MM.1S (cell line): ENCODE measurements at regions not wholly inside any gene's neighbourhood (a gene's known extent, or its start where the extent isn't known, plus 50 kb on each side); places are given as distances from the start of the nearest gene placed in this dataset.

Source experiments
- DNase-seq: peaks from one replicate; pipeline ENCODE4 v3.0.0-alpha.2; 2015
- H2AFZ ChIP-seq: fragments of 300-600 bp; sonication (generic); 2 replicates; pipeline ENCODE4 v1.6.0; 2016; ENCODE audit warnings: antibody characterized with exemption, low read length
- H3F3A ChIP-seq: fragments of 300-600 bp; sonication (generic); 2 replicates; pipeline ENCODE4 v1.6.1; 2016; ENCODE audit warnings: mild to moderate bottlenecking, antibody characterized with exemption, low read length, moderate library complexity, mixed read lengths; ENCODE audit not compliant: insufficient read depth
- H3K27ac ChIP-seq: fragments of 300-600 bp; sonication (generic); 2 replicates; pipeline ENCODE4 v1.5.1; 2016; ENCODE audit warnings: mild to moderate bottlenecking, low read length
- H3K27me3 ChIP-seq: fragments of 300-600 bp; sonication (generic); replicated peaks from 2 replicates; pipeline ENCODE4 v1.6.0; 2016; ENCODE audit warnings: low read length; ENCODE audit not compliant: insufficient read depth
- H3K36me3 ChIP-seq: fragments of 300-600 bp; sonication (generic); replicated peaks from 2 replicates; pipeline ENCODE4 v1.6.1; 2016; ENCODE audit warnings: mild to moderate bottlenecking, low read length, mixed read lengths; ENCODE audit not compliant: insufficient read depth
- H3K4me1 ChIP-seq: fragments of 300-600 bp; sonication (generic); 2 replicates; pipeline ENCODE4 v1.6.1; 2016; ENCODE audit warnings: low read length, mixed read lengths
- H3K4me2 ChIP-seq: fragments of 300-600 bp; sonication (generic); 2 replicates; pipeline ENCODE4 v1.6.0; 2016; ENCODE audit warnings: low read depth, low read length
- H3K4me3 ChIP-seq: fragments of 300-600 bp; sonication (generic); 2 replicates; pipeline ENCODE4 v1.5.1; 2016; ENCODE audit warnings: low read length, mixed read lengths
- H3K79me2 ChIP-seq: fragments of 300-600 bp; sonication (generic); 2 replicates; pipeline ENCODE4 v1.6.1; 2016; ENCODE audit warnings: mixed run types, low read length, mixed read lengths
- H3K9ac ChIP-seq: fragments of 300-600 bp; sonication (generic); 2 replicates; pipeline ENCODE4 v1.6.1; 2016; ENCODE audit warnings: low read length, mixed read lengths
- H3K9me2 ChIP-seq: fragments of 300-600 bp; sonication (generic); replicated peaks from 2 replicates; pipeline ENCODE4 v1.6.1; 2016; ENCODE audit warnings: mild to moderate bottlenecking, low read length, mixed read lengths; ENCODE audit not compliant: insufficient read depth
- H3K9me3 ChIP-seq: fragments of 300-600 bp; sonication (generic); replicated peaks from 2 replicates; pipeline ENCODE4 v1.6.1; 2016; ENCODE audit warnings: mild to moderate bottlenecking, low read length, mixed read lengths; ENCODE audit not compliant: insufficient read depth
- H4K20me1 ChIP-seq: fragments of 300-600 bp; sonication (generic); 2 replicates; pipeline ENCODE4 v1.6.1; 2016; ENCODE audit warnings: mild to moderate bottlenecking, low read length, moderate library complexity, mixed read lengths; ENCODE audit not compliant: insufficient read depth
- EZH2 ChIP-seq: fragments of 300-600 bp; sonication (generic); optimal IDR thresholded peaks from 2 replicates; pipeline ENCODE3; 2017; ENCODE audit warnings: low read depth, mild to moderate bottlenecking, antibody characterized with exemption, low read length, mixed read lengths
- EZH2phosphoT487 ChIP-seq: fragments of 300-600 bp; sonication (generic); IDR thresholded peaks from 2 replicates; pipeline ENCODE4 v1.6.1; 2018; ENCODE audit warnings: antibody characterized with exemption, low read length
- TF ChIP-seq, protein P1 (sequence below): fragments of 300-600 bp; sonication (generic); IDR thresholded peaks from 2 replicates; pipeline ENCODE4 v1.5.1; 2016; ENCODE audit warnings: antibody characterized with exemption, low read length, mixed read lengths

DNA sequence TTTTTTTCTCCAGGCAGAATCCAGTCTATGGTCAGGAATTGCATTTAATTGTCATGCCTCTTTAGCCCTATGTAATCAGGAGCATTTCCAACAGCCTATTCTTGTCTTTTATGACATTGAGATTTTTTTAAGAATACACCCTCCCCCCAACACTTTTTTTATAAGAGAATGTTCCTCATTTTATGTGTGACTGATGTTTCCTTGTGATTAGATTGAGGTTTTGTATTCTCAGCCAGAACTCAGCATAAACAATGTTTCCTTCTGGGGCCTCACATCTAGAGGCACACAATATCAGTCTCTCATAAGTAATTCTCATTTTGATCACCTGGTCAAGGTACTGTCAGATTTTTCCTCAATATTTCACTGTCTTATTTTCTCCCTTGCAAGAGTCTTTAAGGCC is 193.4 kb upstream of the PDE1C start:
- H3K27ac ChIP-seq, result no peak overlapping the region
- no peak for DNase-seq
- no peaks in the 10 kb centered on the region for H3K79me2 ChIP-seq
- H3K27me3 ChIP-seq, result no peaks in the 10 kb centered on the region
- H3K4me2 ChIP-seq, result no peak overlapping the region
- H3K9me2 ChIP-seq, result no peaks in the 10 kb centered on the region
- H3K4me1 ChIP-seq, result no peaks in the 10 kb centered on the region
- H3K4me3 ChIP-seq, result no peak overlapping the region
- no peaks in the 10 kb centered on the region for H3K36me3 ChIP-seq
- H3F3A ChIP-seq, result no peaks in the 10 kb centered on the region
- TF ChIP-seq EZH2 (no peak), EZH2phosphoT487 (no peak)
- TF ChIP-seq, protein P1, sequence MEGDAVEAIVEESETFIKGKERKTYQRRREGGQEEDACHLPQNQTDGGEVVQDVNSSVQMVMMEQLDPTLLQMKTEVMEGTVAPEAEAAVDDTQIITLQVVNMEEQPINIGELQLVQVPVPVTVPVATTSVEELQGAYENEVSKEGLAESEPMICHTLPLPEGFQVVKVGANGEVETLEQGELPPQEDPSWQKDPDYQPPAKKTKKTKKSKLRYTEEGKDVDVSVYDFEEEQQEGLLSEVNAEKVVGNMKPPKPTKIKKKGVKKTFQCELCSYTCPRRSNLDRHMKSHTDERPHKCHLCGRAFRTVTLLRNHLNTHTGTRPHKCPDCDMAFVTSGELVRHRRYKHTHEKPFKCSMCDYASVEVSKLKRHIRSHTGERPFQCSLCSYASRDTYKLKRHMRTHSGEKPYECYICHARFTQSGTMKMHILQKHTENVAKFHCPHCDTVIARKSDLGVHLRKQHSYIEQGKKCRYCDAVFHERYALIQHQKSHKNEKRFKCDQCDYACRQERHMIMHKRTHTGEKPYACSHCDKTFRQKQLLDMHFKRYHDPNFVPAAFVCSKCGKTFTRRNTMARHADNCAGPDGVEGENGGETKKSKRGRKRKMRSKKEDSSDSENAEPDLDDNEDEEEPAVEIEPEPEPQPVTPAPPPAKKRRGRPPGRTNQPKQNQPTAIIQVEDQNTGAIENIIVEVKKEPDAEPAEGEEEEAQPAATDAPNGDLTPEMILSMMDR, result no peak
- H3K9me3 ChIP-seq, result no peaks in the 10 kb centered on the region
- H2AFZ ChIP-seq, result no peak overlapping the region
- no peak overlapping the region for H3K9ac ChIP-seq
- H4K20me1 ChIP-seq, result no peaks in the 10 kb centered on the region

DNA sequence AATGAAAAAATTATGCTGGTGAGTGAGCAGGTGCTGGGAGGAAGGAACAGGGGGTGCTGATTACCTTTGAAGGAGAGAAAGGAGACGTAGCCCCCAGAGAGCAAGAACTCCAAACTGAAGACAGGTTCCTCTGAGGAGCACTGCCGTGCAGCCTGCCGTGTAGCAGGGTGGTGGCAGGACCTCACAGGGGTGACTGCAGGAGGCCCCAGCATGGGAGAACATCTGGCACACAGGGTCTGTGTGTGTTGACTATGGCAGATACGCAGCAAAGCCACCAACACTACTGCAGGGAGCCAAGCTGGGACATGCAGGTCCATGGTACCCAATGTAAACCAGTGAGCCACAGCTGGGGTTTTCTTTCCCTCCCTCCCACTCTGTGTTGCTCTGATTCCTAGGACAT is 192.1 kb upstream of the PDE1C start:
- H3K4me1 ChIP-seq, result no peaks in the 10 kb centered on the region
- no peak overlapping the region for H3K4me3 ChIP-seq
- H3K79me2 ChIP-seq, result no peaks in the 10 kb centered on the region
- DNase-seq, result no peak
- H3K27ac ChIP-seq, result no peak overlapping the region
- TF ChIP-seq, protein P1, result no peak
- TF ChIP-seq EZH2, result no peak
- no peak for TF ChIP-seq EZH2phosphoT487
- H3K9ac ChIP-seq, result no peak overlapping the region
- no peaks in the 10 kb centered on the region for H4K20me1 ChIP-seq
- H3K9me2 ChIP-seq, result no peaks in the 10 kb centered on the region
- no peaks in the 10 kb centered on the region for H3K27me3 ChIP-seq
- no peak overlapping the region for H2AFZ ChIP-seq
- no peaks in the 10 kb centered on the region for H3K36me3 ChIP-seq
- H3K9me3 ChIP-seq, result no peaks in the 10 kb centered on the region
- no peak overlapping the region for H3K4me2 ChIP-seq
- no peaks in the 10 kb centered on the region for H3F3A ChIP-seq

DNA sequence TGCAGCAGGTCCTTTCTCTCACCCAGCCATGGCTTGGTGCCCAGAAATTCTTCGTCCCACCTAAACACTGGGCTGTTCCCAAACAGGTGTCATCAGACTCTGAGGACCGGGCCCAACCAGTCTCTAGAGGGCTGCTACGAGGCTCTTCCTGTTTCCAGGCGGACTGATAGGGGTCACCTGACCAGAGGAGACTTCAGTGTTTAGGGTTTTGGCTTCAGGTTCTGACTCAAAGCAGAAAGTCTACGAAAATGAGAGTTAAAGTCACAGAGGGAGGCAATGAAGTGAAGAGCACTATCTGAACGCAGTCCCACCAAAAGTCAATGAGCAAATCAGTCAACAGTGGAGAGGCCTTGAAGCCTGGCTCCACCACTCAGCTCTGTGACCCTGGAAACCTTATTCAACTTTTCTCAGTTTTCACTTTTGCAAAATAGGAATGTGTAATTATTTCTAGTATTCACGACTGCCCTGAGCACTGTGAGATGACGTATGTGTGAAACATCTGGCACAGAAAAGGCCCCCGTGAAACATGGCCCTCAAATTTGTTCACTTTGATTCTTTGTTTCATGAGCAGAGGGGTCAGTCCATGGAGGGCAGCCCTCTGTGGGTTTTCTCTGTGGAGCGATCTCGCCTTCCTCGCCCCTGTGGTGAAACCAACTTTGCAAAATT is 189.9 kb upstream of the PDE1C start:
- no peaks in the 10 kb centered on the region for H3K79me2 ChIP-seq
- H3K4me1 ChIP-seq, result no peaks in the 10 kb centered on the region
- no peak overlapping the region for H3K9ac ChIP-seq
- H3K9me3 ChIP-seq, result no peaks in the 10 kb centered on the region
- no peaks in the 10 kb centered on the region for H3K9me2 ChIP-seq
- H3K4me2 ChIP-seq, result no peak overlapping the region
- TF ChIP-seq EZH2phosphoT487, result no peak
- TF ChIP-seq, protein P1, result no peak
- TF ChIP-seq EZH2, result no peak
- no peaks in the 10 kb centered on the region for H3K27me3 ChIP-seq
- no peak overlapping the region for H3K4me3 ChIP-seq
- H3F3A ChIP-seq, result no peaks in the 10 kb centered on the region
- DNase-seq, result no peak
- no peak overlapping the region for H3K27ac ChIP-seq
- no peaks in the 10 kb centered on the region for H4K20me1 ChIP-seq
- no peaks in the 10 kb centered on the region for H3K36me3 ChIP-seq
- H2AFZ ChIP-seq, result no peak overlapping the region
